ENCODE measurements at regions not wholly inside any gene's neighbourhood (a gene's known extent, or its start where the extent isn't known, plus 50 kb on each side); places are given as distances from the start of the nearest gene placed in this dataset.
A peak's percentile ranks its signal among the peaks of the same experiment; 100 is the strongest.

- H3K4me3 ChIP-seq (ENCODE audit: low read length): no peak overlapping the region
- no peak for TF ChIP-seq CTCF (IDR thresholded peaks at IDR 0.05; ENCODE audit: insufficient read depth, low read depth, low read length, missing control alignments)
Observed at GRCh38 chr22:48667289-48667688, 1160.4 kb downstream of the BRD1 start.

GRCh38 chr22:48666620-48667019, 1161.1 kb downstream of the BRD1 start:
- no peak for DNase-seq (ENCODE audit: low read depth)
- H3K4me3 ChIP-seq (ENCODE audit: low read length): no peak overlapping the region
- no peak for TF ChIP-seq CTCF (IDR thresholded peaks at IDR 0.05; ENCODE audit: insufficient read depth, low read depth, low read length, missing control alignments)

More at GRCh38 chr22:48667289-48667688, 1160.4 kb downstream of the BRD1 start:
- no peak for DNase-seq (ENCODE audit: low read depth)

- TF ChIP-seq CTCF (IDR thresholded peaks at IDR 0.05; ENCODE audit: insufficient read depth, low read depth, low read length, missing control alignments): no peak
Observed at GRCh38 chr22:48665311-48665995, 1162.2 kb downstream of the BRD1 start.

GRCh38 chr22:48664586-48664985, 1163.1 kb downstream of the BRD1 start:
- H3K4me3 ChIP-seq (ENCODE audit: low read length): no peak overlapping the region
- TF ChIP-seq CTCF (IDR thresholded peaks at IDR 0.05; ENCODE audit: insufficient read depth, low read depth, low read length, missing control alignments): no peak
- DNase-seq (ENCODE audit: low read depth): no peak

More at GRCh38 chr22:48665311-48665995, 1162.2 kb downstream of the BRD1 start:
- H3K4me3 ChIP-seq (ENCODE audit: low read length): no peak overlapping the region
- DNase-seq (ENCODE audit: low read depth): no peak

- H3K4me3 ChIP-seq (ENCODE audit: low read length): no peak overlapping the region
- peak; percentile 5 for TF ChIP-seq CTCF (IDR thresholded peaks at IDR 0.05; ENCODE audit: insufficient read depth, low read depth, low read length, missing control alignments)
- DNase-seq (ENCODE audit: low read depth): no peak
Observed at GRCh38 chr22:48663297-48663696, 1164.4 kb downstream of the BRD1 start.

- no peak for TF ChIP-seq CTCF (IDR thresholded peaks at IDR 0.05; ENCODE audit: insufficient read depth, low read depth, low read length, missing control alignments)
- H3K4me3 ChIP-seq (ENCODE audit: low read length): no peak overlapping the region
- DNase-seq (ENCODE audit: low read depth): no peak
Observed at GRCh38 chr22:48662476-48663135, 1165.1 kb downstream of the BRD1 start.

Measured in epithelial cell of esophagus (primary cell).